Activated CD8-positive, alpha-beta memory T cell treated with anti-CD3 and anti-CD28 coated beads, Interleukin-2, amount 50 U/mL, for 48 hours (primary cell): ENCODE measurements at regions not wholly inside any gene's neighbourhood (a gene's known extent, or its start where the extent isn't known, plus 50 kb on each side); places are given as distances from the start of the nearest gene placed in this dataset.

Experiments used
- DNase-seq: peaks from one replicate; pipeline ENCODE4 v3.0.0-alpha.2; 2020

GRCh38 chr11:70522593-70523311 lies 124.4 kb downstream of the CTTN start:
- DNase-seq, result no peak

- no peak for DNase-seq
Observed at GRCh38 chr11:70523384-70524095, 125.2 kb downstream of the CTTN start.

GRCh38 chr11:70524096-70524922 lies 126.0 kb downstream of the CTTN start:
- no peak for DNase-seq

GRCh38 chr11:70525006-70525405 lies 126.7 kb downstream of the CTTN start:
- DNase-seq, result no peak

- no peak for DNase-seq
Observed at GRCh38 chr11:70525466-70525865, 127.1 kb downstream of the CTTN start.

GRCh38 chr11:70526116-70527045 lies 128.1 kb downstream of the CTTN start:
- DNase-seq, result no peak

GRCh38 chr11:70527046-70527395 lies 128.7 kb downstream of the CTTN start:
- no peak for DNase-seq

GRCh38 chr11:70527429-70528045 lies 129.2 kb downstream of the CTTN start:
- no peak for DNase-seq

- DNase-seq, result no peak
Observed at GRCh38 chr11:70528046-70528793, 129.9 kb downstream of the CTTN start.

- DNase-seq, result no peak
Observed at GRCh38 chr11:70528794-70529580, 130.7 kb downstream of the CTTN start.

- no peak for DNase-seq
Observed at GRCh38 chr11:70530010-70530409, 131.7 kb downstream of the CTTN start.

GRCh38 chr11:70530629-70531185 lies 132.4 kb downstream of the CTTN start:
- DNase-seq, result no peak

- DNase-seq, result no peak
Observed at GRCh38 chr11:70531281-70532065, 133.1 kb downstream of the CTTN start.

GRCh38 chr11:70532066-70532440 lies 133.7 kb downstream of the CTTN start:
- no peak for DNase-seq

- no peak for DNase-seq
Observed at GRCh38 chr11:70532731-70533130, 134.4 kb downstream of the CTTN start.

- no peak for DNase-seq
Observed at GRCh38 chr11:70535191-70535971, 137.1 kb downstream of the CTTN start.

GRCh38 chr11:70536051-70536877 lies 137.9 kb downstream of the CTTN start:
- no peak for DNase-seq
